ENCODE measurements at regions not wholly inside any gene's neighbourhood (a gene's known extent, or its start where the extent isn't known, plus 50 kb on each side); places are given as distances from the start of the nearest gene placed in this dataset.

DNA sequence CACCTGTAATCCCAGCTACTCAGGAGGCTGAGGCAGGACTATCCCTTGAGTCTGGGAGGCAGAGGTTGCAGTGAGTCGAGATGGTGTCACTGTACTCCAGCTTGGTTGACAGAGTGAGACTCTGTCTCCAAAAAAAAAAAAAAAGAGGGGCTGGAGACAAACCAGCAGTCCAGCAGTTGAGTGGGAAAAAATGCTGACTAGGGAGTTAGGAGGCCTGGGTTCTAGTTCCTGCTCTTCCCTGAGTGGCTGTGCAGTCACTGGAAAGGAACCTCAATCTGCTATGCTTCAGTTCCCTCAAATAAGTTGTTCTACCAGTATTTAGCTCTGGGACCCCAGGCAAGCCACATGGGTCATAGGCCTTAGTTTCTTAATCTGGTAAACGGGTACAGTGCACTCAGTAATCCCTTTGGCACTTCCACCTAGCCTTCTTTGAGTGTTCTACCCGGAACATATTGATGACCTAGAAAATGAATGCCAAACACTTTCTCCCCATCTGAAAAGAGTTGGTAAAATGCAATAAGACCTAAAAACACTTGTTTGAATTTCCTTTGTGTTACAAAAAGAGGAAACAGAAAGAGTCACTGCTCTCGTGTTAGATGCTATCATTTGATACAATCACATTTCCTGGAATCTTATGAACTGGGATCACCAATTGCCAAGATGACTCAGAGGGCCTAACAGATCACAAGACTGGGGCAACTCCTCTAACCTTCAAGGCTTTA is 99.3 kb upstream of the EGFL6 start:
- ChIA-PET RAD21 (ENCODE audit: low non-redundant PET in 1 of 2, low total read pairs in 2 of 2, uncharacterized antibody in 2 of 2, unreplicated experiment in 2 of 2) (no interaction called here), CTCF (no interaction called here), POLR2A (no interaction called here)
- Histone ChIP-seq H4K20me1 (ENCODE audit: insufficient read depth) (no peaks in the 10 kb centered on the region), H3K9ac (ENCODE audit: low read length) (no peak overlapping the region), H3K36me3 (ENCODE audit: control insufficient read depth in 1 of 2, insufficient read depth in 2 of 2, low read length in 2 of 2) (no peaks in the 10 kb centered on the region), H3K9me2 (ENCODE audit: insufficient read depth) (no peaks in the 10 kb centered on the region), H3K79me2 (ENCODE audit: insufficient read depth, low read length) (no peaks in the 10 kb centered on the region), H3K4me1 (ENCODE audit: control insufficient read depth in 1 of 2, insufficient read depth in 2 of 2, low read length in 2 of 2) (no peaks in the 10 kb centered on the region; a peak in 1 of 4 replicates), H3K27me3 (ENCODE audit: insufficient read depth, low read length) (no peaks in the 10 kb centered on the region), H3K27ac (ENCODE audit: low read depth, low read length) (no peak overlapping the region), H2AFZ (ENCODE audit: low read depth, low read length, poor library complexity, severe bottlenecking) (no peak overlapping the region), H3K4me2 (ENCODE audit: low read length) (no peak overlapping the region), H3K9me3 (ENCODE audit: control insufficient read depth in 1 of 2, insufficient read depth in 1 of 2, low read depth in 1 of 2, low read length in 2 of 2) (no peaks in the 10 kb centered on the region), H3K4me3 (replicated peaks in 1 of 2; ENCODE audit: low read depth in 1 of 2, low read length in 2 of 2) (no peak overlapping the region)
- intact Hi-C loops (cut with micrococcal nuclease): no loop called here
- ATAC-seq (no peak), DNase-seq (ENCODE audit: low read depth, low spot score) (no peak)
- no TSS peak for BruUV-seq (replicated peaks)
- TF ChIP-seq POLR2A (IDR thresholded peaks at IDR 0.05; ENCODE audit: borderline replicate concordance, extremely low read depth, insufficient read depth, insufficient read length) (no peak), ZNF274 (IDR thresholded peaks at IDR 0.05; ENCODE audit: low read depth, low read length) (no peak), EZH2phosphoT487 (IDR thresholded peaks at IDR 0.05; ENCODE audit: borderline replicate concordance) (no peak), ATF3 (IDR thresholded peaks at IDR 0.05) (no peak)
- TF ChIP-seq, protein P1, sequence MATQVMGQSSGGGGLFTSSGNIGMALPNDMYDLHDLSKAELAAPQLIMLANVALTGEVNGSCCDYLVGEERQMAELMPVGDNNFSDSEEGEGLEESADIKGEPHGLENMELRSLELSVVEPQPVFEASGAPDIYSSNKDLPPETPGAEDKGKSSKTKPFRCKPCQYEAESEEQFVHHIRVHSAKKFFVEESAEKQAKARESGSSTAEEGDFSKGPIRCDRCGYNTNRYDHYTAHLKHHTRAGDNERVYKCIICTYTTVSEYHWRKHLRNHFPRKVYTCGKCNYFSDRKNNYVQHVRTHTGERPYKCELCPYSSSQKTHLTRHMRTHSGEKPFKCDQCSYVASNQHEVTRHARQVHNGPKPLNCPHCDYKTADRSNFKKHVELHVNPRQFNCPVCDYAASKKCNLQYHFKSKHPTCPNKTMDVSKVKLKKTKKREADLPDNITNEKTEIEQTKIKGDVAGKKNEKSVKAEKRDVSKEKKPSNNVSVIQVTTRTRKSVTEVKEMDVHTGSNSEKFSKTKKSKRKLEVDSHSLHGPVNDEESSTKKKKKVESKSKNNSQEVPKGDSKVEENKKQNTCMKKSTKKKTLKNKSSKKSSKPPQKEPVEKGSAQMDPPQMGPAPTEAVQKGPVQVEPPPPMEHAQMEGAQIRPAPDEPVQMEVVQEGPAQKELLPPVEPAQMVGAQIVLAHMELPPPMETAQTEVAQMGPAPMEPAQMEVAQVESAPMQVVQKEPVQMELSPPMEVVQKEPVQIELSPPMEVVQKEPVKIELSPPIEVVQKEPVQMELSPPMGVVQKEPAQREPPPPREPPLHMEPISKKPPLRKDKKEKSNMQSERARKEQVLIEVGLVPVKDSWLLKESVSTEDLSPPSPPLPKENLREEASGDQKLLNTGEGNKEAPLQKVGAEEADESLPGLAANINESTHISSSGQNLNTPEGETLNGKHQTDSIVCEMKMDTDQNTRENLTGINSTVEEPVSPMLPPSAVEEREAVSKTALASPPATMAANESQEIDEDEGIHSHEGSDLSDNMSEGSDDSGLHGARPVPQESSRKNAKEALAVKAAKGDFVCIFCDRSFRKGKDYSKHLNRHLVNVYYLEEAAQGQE (IDR thresholded peaks at IDR 0.05; ENCODE audit: low read depth): no peak
